H1 (cell line): ENCODE measurements at regions not wholly inside any gene's neighbourhood (a gene's known extent, or its start where the extent isn't known, plus 50 kb on each side); places are given as distances from the start of the nearest gene placed in this dataset.

Experiments
- CTCF ChIA-PET: fragments of 300-600 bp; sonication (Branson Sonifier 250); formaldehyde crosslinking; loops from one replicate; lab custom pipeline; 2021; ENCODE audit not compliant: partially characterized antibody; lab: Charles Lee
- POLR2A ChIA-PET: fragments of 300-600 bp; sonication (Branson Sonifier 250); formaldehyde crosslinking; loops from one replicate; lab custom pipeline; 2021; ENCODE audit warnings: inconsistent platforms; ENCODE audit not compliant: partially characterized antibody; lab: Charles Lee
- DNase-seq, 2 experiments: peaks; one replicate each; pipeline versions ENCODE4 v3.0.0 to v3.0.0-alpha.2; 2010 to 2022; ENCODE audit warnings: low spot score in 2 of 2, low read depth in 1 of 2, mixed read lengths in 1 of 2
- FAIRE-seq: peaks from 2 replicates; lab custom pipeline; 2011; peaks lifted over from hg19 to GRCh38; lab: Jason Lieb, UNC
- H2AFZ ChIP-seq: 2 replicates; pipeline ENCODE4 v1.8.1; 2012; ENCODE audit warnings: low read length, inconsistent platforms
- H2AK5ac ChIP-seq: 2 replicates; pipeline ENCODE4 v1.6.1; 2013; ENCODE audit warnings: low read depth, low read length
- H2BK120ac ChIP-seq: replicated peaks from 2 replicates; pipeline ENCODE3; 2013; ENCODE audit warnings: low read depth, low read length, inconsistent platforms
- H2BK12ac ChIP-seq: 2 replicates; pipeline ENCODE4 v1.6.1; 2013; ENCODE audit warnings: low read depth, low read length
- H2BK15ac ChIP-seq: 2 replicates; pipeline ENCODE4 v1.6.1; 2013; ENCODE audit warnings: low read length
- H2BK20ac ChIP-seq: 2 replicates; pipeline ENCODE4 v1.6.1; 2013; ENCODE audit warnings: low read length
- H2BK5ac ChIP-seq: 2 replicates; pipeline ENCODE4 v1.6.1; 2013; ENCODE audit warnings: low read depth, low read length
- H3K14ac ChIP-seq: 2 replicates; pipeline ENCODE4 v1.6.1; 2013; ENCODE audit warnings: inconsistent platforms; ENCODE audit not compliant: insufficient read length
- H3K18ac ChIP-seq: 2 replicates; pipeline ENCODE4 v1.6.1; 2013; ENCODE audit warnings: low read length; ENCODE audit errors: extremely low read depth
- H3K23ac ChIP-seq: 2 replicates; pipeline ENCODE4 v1.6.1; 2013; ENCODE audit warnings: inconsistent platforms; ENCODE audit not compliant: insufficient read length
- H3K23me2 ChIP-seq: 2 replicates; pipeline ENCODE4 v1.6.1; 2013; ENCODE audit warnings: low read depth, low read length
- H3K27ac ChIP-seq: 2 replicates; pipeline ENCODE4 v1.6.1; 2011; ENCODE audit warnings: low read depth, low read length, inconsistent platforms
- H3K27me3 ChIP-seq, 4 experiments: replicated peaks in 1 of 4; 1 replicate in 1 of 4; 2 replicates in 3 of 4; pipeline versions ENCODE4 v1.6.1 to v1.8.1; 2011 to 2013; ENCODE audit warnings: low read length in 3 of 4, mild to moderate bottlenecking in 3 of 4, inconsistent platforms in 2 of 4, mixed read lengths in 2 of 4, moderate library complexity in 1 of 4; ENCODE audit not compliant: control insufficient read depth in 3 of 4, insufficient read depth in 3 of 4; ENCODE audit errors: extremely low read depth in 1 of 4
- H3K36me3 ChIP-seq, 4 experiments: 2 replicates each; pipeline versions ENCODE4 v1.6.1 to v1.8.1; 2011 to 2013; ENCODE audit warnings: mild to moderate bottlenecking in 4 of 4, low read length in 3 of 4, moderate library complexity in 2 of 4, control low read depth in 1 of 4, inconsistent platforms in 1 of 4; ENCODE audit not compliant: insufficient read depth in 4 of 4, control insufficient read depth in 2 of 4
- H3K4ac ChIP-seq: replicated peaks from 2 replicates; pipeline ENCODE3; 2013; ENCODE audit warnings: low read length, low read depth, mixed read lengths, inconsistent platforms; ENCODE audit not compliant: insufficient read length
- H3K4me1 ChIP-seq, 4 experiments: replicated peaks in 1 of 4; 1 replicate in 1 of 4; 2 replicates in 3 of 4; pipeline versions ENCODE4 v1.6.1 to v1.8.1; 2011 to 2013; ENCODE audit warnings: low read length in 3 of 4, inconsistent platforms in 2 of 4, mixed read lengths in 1 of 4; ENCODE audit not compliant: insufficient read depth in 4 of 4, control insufficient read depth in 3 of 4
- H3K4me2 ChIP-seq, 2 experiments: 2 replicates each; pipeline versions ENCODE4 v1.6.1 to v1.8.1; 2011 to 2013; ENCODE audit warnings: low read depth in 2 of 2, low read length in 2 of 2, control low read depth in 1 of 2, inconsistent platforms in 1 of 2, mild to moderate bottlenecking in 1 of 2; ENCODE audit not compliant: insufficient read depth in 1 of 2
- H3K4me3 ChIP-seq, 4 experiments: fragments of 200-600, 300-600 bp in 1 of 4; sonication (generic), shearing (Covaris generic), sonication (Bioruptor Twin) in 1 of 4; 2 replicates each; pipeline versions ENCODE4 v1.5.1 to v1.8.1; 2011 to 2016; ENCODE audit warnings: low read length in 4 of 4, low read depth in 3 of 4, control low read depth in 2 of 4, inconsistent platforms in 2 of 4, mild to moderate bottlenecking in 2 of 4, mixed read lengths in 1 of 4, moderate library complexity in 1 of 4; ENCODE audit not compliant: insufficient read depth in 2 of 4; ENCODE audit errors: extremely low read depth in 1 of 4
- H3K56ac ChIP-seq: replicated peaks from 2 replicates; pipeline ENCODE3; 2013; ENCODE audit warnings: low read depth, mild to moderate bottlenecking, mixed read lengths, low read length, inconsistent platforms; ENCODE audit not compliant: insufficient read length
- H3K79me1 ChIP-seq: 2 replicates; pipeline ENCODE4 v1.6.1; 2013; ENCODE audit warnings: low read depth, low read length, control low read depth
- H3K79me2 ChIP-seq, 2 experiments: 2 replicates each; pipeline versions ENCODE4 v1.6.1 to v1.8.1; 2012 to 2013; ENCODE audit warnings: low read length in 2 of 2, mild to moderate bottlenecking in 2 of 2, inconsistent platforms in 1 of 2; ENCODE audit not compliant: insufficient read depth in 2 of 2, control insufficient read depth in 1 of 2
- H3K9ac ChIP-seq, 4 experiments: replicated peaks in 1 of 4; 1 replicate in 1 of 4; 2 replicates in 3 of 4; pipeline versions ENCODE4 v1.6.1 to v1.8.1; 2011 to 2013; ENCODE audit warnings: low read depth in 3 of 4, low read length in 3 of 4, control low read depth in 2 of 4, mild to moderate bottlenecking in 2 of 4, moderate library complexity in 2 of 4, inconsistent platforms in 1 of 4; ENCODE audit errors: extremely low read depth in 1 of 4
- H3K9me3 ChIP-seq, 2 experiments: 2 replicates each; pipeline versions ENCODE4 v1.6.1 to v1.8.1; 2012 to 2013; ENCODE audit warnings: mild to moderate bottlenecking in 2 of 2, moderate library complexity in 2 of 2, control low read depth in 1 of 2, inconsistent platforms in 1 of 2, low read depth in 1 of 2, low read length in 1 of 2, mixed read lengths in 1 of 2; ENCODE audit not compliant: insufficient read depth in 2 of 2
- H4K20me1 ChIP-seq, 2 experiments: replicated peaks in 1 of 2; 2 replicates each; pipeline versions ENCODE3 to v1.8.1; 2011 to 2013; ENCODE audit warnings: inconsistent platforms in 2 of 2, low read length in 2 of 2, mild to moderate bottlenecking in 1 of 2; ENCODE audit not compliant: insufficient read depth in 2 of 2, control insufficient read depth in 1 of 2
- H4K5ac ChIP-seq: 2 replicates; pipeline ENCODE4 v1.6.1; 2013; ENCODE audit warnings: low read length, low read depth, mixed read lengths, inconsistent platforms; ENCODE audit not compliant: insufficient read length
- H4K8ac ChIP-seq: 2 replicates; pipeline ENCODE4 v1.8.0; 2013; ENCODE audit warnings: mild to moderate bottlenecking, moderate library complexity, low read length, inconsistent platforms; ENCODE audit not compliant: insufficient read depth; ENCODE audit errors: extremely low read depth
- H4K91ac ChIP-seq: replicated peaks from 2 replicates; pipeline ENCODE3; 2013; ENCODE audit warnings: low read length, mixed read lengths, inconsistent platforms; ENCODE audit not compliant: insufficient read length
- ASH2L ChIP-seq: fragments of 200-600, 300-600 bp; sonication (generic); IDR thresholded peaks from one replicate; pipeline ENCODE4 v1.7.1; 2017; ENCODE audit warnings: low read length
- ATF2 ChIP-seq: IDR thresholded peaks from 2 replicates; pipeline ENCODE4 v1.6.1; 2012; ENCODE audit warnings: low read length, inconsistent platforms
- CEBPB ChIP-seq: IDR thresholded peaks from 2 replicates; pipeline ENCODE4 v1.6.1; 2012; ENCODE audit warnings: low read depth, low read length
- CREB1 ChIP-seq: IDR thresholded peaks from 2 replicates; pipeline ENCODE4 v1.6.1; 2012; ENCODE audit warnings: inconsistent platforms
- HDAC2 ChIP-seq, 2 experiments: fragments of 300-600 bp in 1 of 2; sonication (generic) in 1 of 2; IDR thresholded peaks; 2 replicates each; pipeline ENCODE4 v1.6.1; 2011 to 2012; ENCODE audit warnings: low read depth in 2 of 2, low read length in 2 of 2, mild to moderate bottlenecking in 2 of 2, moderate library complexity in 2 of 2, borderline replicate concordance in 1 of 2, inconsistent platforms in 1 of 2
- KDM4A ChIP-seq: IDR thresholded peaks from one replicate; pipeline ENCODE4 v1.7.1; 2012; ENCODE audit warnings: low read depth, mild to moderate bottlenecking, moderate library complexity, low read length, inconsistent platforms; ENCODE audit not compliant: severe bottlenecking
- NRF1 ChIP-seq: IDR thresholded peaks from 2 replicates; pipeline ENCODE4 v1.6.1; 2011; ENCODE audit warnings: mild to moderate bottlenecking, low read depth, low read length, improper control_type of control experiment
- PHF8 ChIP-seq: fragments of 200-600 bp; sonication (generic); conservative IDR thresholded peaks from 2 replicates; pipeline ENCODE4 v1.7.1; 2012; ENCODE audit warnings: low read depth, mild to moderate bottlenecking, inconsistent platforms, low read length, moderate library complexity
- POLR2A ChIP-seq, 2 experiments: IDR thresholded peaks; 1 replicate in 1 of 2; 2 replicates in 1 of 2; pipeline ENCODE4 v1.6.1; 2011; ENCODE audit warnings: low read depth in 2 of 2, low read length in 2 of 2, mild to moderate bottlenecking in 2 of 2; ENCODE audit errors: control extremely low read depth in 1 of 2
- POLR2AphosphoS5 ChIP-seq: IDR thresholded peaks from 2 replicates; pipeline ENCODE4 v1.6.1; 2011; ENCODE audit warnings: low read depth, low read length
- USF2 ChIP-seq: IDR thresholded peaks from 2 replicates; pipeline ENCODE4 v1.6.1; 2011; ENCODE audit warnings: low read length, improper control_type of control experiment
- YY1 ChIP-seq: IDR thresholded peaks from 2 replicates; pipeline ENCODE4 v1.6.1; 2011; ENCODE audit warnings: low read depth, mild to moderate bottlenecking, low read length
- WGBS, 2 experiments: shearing (Covaris generic) in 1 of 2; methylation state at CpG; one replicate each; pipeline versions ENCODE4 v1.1.6 to v1.1.7; 2013 to 2015; ENCODE audit warnings: low lambda C conversion rate in 2 of 2, mixed read lengths in 2 of 2, inconsistent platforms in 1 of 2, low coverage in 1 of 2, missing lambda C conversion rate in 1 of 2; ENCODE audit not compliant: insufficient replicate concordance in 2 of 2, insufficient coverage in 1 of 2, insufficient read length in 1 of 2; ENCODE audit errors: extremely low coverage in 1 of 2, missing lambda C conversion rate in 1 of 2; 5-methylcytosine and 5-hydroxymethylcytosine counted together

- H3K56ac ChIP-seq: no peak overlapping the region
- CTCF ChIA-PET: interaction anchor here (1.1 kb wide), 1 partner anchor 72 kb away, joined by 4 read pairs; no protein-coding TSS in a partner anchor
- H3K9me3 ChIP-seq: no peaks in the 10 kb centered on the region
- no peak overlapping the region for H4K5ac ChIP-seq
- H2AFZ ChIP-seq: peak overlapping the region; percentile 84; the same call in 1 of the 2 replicates
- H3K36me3 ChIP-seq: no peaks in the 10 kb centered on the region
- no peak overlapping the region for H3K4me2 ChIP-seq
- no peak overlapping the region for H2BK120ac ChIP-seq
- no peak overlapping the region; a peak in 1 of 7 replicates for H3K9ac ChIP-seq
- no peak overlapping the region for H3K18ac ChIP-seq
- no peak overlapping the region for H2AK5ac ChIP-seq
- no peaks in the 10 kb centered on the region; a peak in 1 of 7 replicates for H3K27me3 ChIP-seq
- no peak overlapping the region for H3K14ac ChIP-seq
- H2BK5ac ChIP-seq: no peak overlapping the region
- H2BK12ac ChIP-seq: no peak overlapping the region
- no peaks in the 10 kb centered on the region for H3K23me2 ChIP-seq
- H3K4me3 ChIP-seq: no peak overlapping the region
- POLR2A ChIA-PET: no interaction called here
- H3K79me2 ChIP-seq: 0 out of 4 replicates have a peak, but pooled peaks cover 0 to 4% of the 10 kb centered on the region in 2 experiments
- no peak for DNase-seq
- no peaks in the 10 kb centered on the region for H4K20me1 ChIP-seq
- no peak overlapping the region for H2BK20ac ChIP-seq
- WGBS, 2 experiments: 72% methylated on average over 6 of the region's 6 CpGs; no CpG with 5 or more reads in 1 of the 2 experiments
- H3K4ac ChIP-seq: no peak overlapping the region
- H3K27ac ChIP-seq: no peak overlapping the region
- no peak overlapping the region for H4K91ac ChIP-seq
- H3K4me1 ChIP-seq: peaks cover 0 to 2% (median 2%) of the 10 kb centered on the region in 4 experiments; a peak in 2 of 7 replicates
- no peaks in the 10 kb centered on the region for H3K79me1 ChIP-seq
- no peak overlapping the region for H3K23ac ChIP-seq
- no peak overlapping the region for H2BK15ac ChIP-seq
- no peak for FAIRE-seq
- H4K8ac ChIP-seq: no peak overlapping the region
- TF ChIP-seq YY1 (no peak), HDAC2 (IDR thresholded peaks at IDR 0.05; ENCODE audit: borderline replicate concordance in 1 of 2, low read depth in 2 of 2, low read length in 2 of 2) (no peak), CEBPB (no peak), USF2 (no peak), PHF8 (no peak), KDM4A (no peak), POLR2AphosphoS5 (no peak), ATF2 (no peak), ASH2L (no peak), POLR2A (IDR thresholded peaks at IDR 0.05; ENCODE audit: control extremely low read depth in 1 of 2, low read depth in 2 of 2, low read length in 2 of 2) (no peak), CREB1 (no peak), NRF1 (no peak)
Observed at GRCh38 chr7:35353481-35353880, 99.6 kb upstream of the TBX20 start.
